H9 (cell line): ENCODE measurements at regions not wholly inside any gene's neighbourhood (a gene's known extent, or its start where the extent isn't known, plus 50 kb on each side); places are given as distances from the start of the nearest gene placed in this dataset.

Experiments
- DNase-seq: peaks from one replicate; pipeline ENCODE4 v3.0.0-alpha.2; 2017
- H2AFZ ChIP-seq: one replicate; pipeline ENCODE4 v1.6.1; 2013; ENCODE audit warnings: mild to moderate bottlenecking, low read length, control low read depth, moderate library complexity
- H2AK5ac ChIP-seq: 2 replicates; pipeline ENCODE4 v1.6.1; 2013; ENCODE audit warnings: low read length, control low read depth, mixed read lengths; ENCODE audit not compliant: insufficient read length
- H2BK120ac ChIP-seq: one replicate; pipeline ENCODE4 v1.6.1; 2013; ENCODE audit warnings: low read depth, mild to moderate bottlenecking, low read length, control low read depth, inconsistent platforms; ENCODE audit not compliant: poor library complexity, severe bottlenecking
- H2BK12ac ChIP-seq: 2 replicates; pipeline ENCODE4 v1.6.1; 2013; ENCODE audit warnings: low read length, control low read depth, mixed read lengths, low read depth; ENCODE audit not compliant: insufficient read length
- H2BK15ac ChIP-seq: 2 replicates; pipeline ENCODE4 v1.6.1; 2013; ENCODE audit warnings: low read depth, low read length, control low read depth
- H2BK20ac ChIP-seq: one replicate; pipeline ENCODE4 v1.6.1; 2013; ENCODE audit warnings: low read depth, mild to moderate bottlenecking, low read length, control low read depth, inconsistent platforms; ENCODE audit not compliant: poor library complexity, severe bottlenecking
- H2BK5ac ChIP-seq: 2 replicates; pipeline ENCODE4 v1.6.1; 2013; ENCODE audit warnings: low read length, control low read depth, mixed read lengths; ENCODE audit not compliant: insufficient read length
- H3K14ac ChIP-seq: 2 replicates; pipeline ENCODE4 v1.6.1; 2013; ENCODE audit warnings: low read length, control low read depth; ENCODE audit not compliant: insufficient read depth
- H3K18ac ChIP-seq: 2 replicates; pipeline ENCODE4 v1.6.1; 2013; ENCODE audit warnings: low read depth, mild to moderate bottlenecking, mixed read lengths, low read length, control low read depth; ENCODE audit not compliant: insufficient read length
- H3K23ac ChIP-seq: 2 replicates; pipeline ENCODE4 v1.6.1; 2013; ENCODE audit warnings: low read length, control low read depth, mixed read lengths, low read depth; ENCODE audit not compliant: insufficient read length
- H3K23me2 ChIP-seq: 2 replicates; pipeline ENCODE4 v1.6.1; 2013; ENCODE audit warnings: low read depth, mild to moderate bottlenecking, mixed read lengths, low read length, control low read depth; ENCODE audit not compliant: insufficient read length, poor library complexity, severe bottlenecking
- H3K27ac ChIP-seq: 2 replicates; pipeline ENCODE4 v1.5.1; 2013; ENCODE audit warnings: low read length, control low read depth, mixed read lengths, low read depth; ENCODE audit not compliant: insufficient read length
- H3K27me3 ChIP-seq: 2 replicates; pipeline ENCODE4 v1.6.1; 2013; ENCODE audit warnings: low read length, control low read depth, inconsistent platforms; ENCODE audit not compliant: insufficient read depth
- H3K4ac ChIP-seq: 2 replicates; pipeline ENCODE4 v1.6.1; 2013; ENCODE audit warnings: low read depth, mild to moderate bottlenecking, control low read depth, inconsistent platforms, low read length, moderate library complexity
- H3K4me1 ChIP-seq: 2 replicates; pipeline ENCODE4 v1.6.1; 2013; ENCODE audit warnings: low read length, control low read depth, inconsistent platforms; ENCODE audit not compliant: insufficient read depth
- H3K4me2 ChIP-seq: 2 replicates; pipeline ENCODE4 v1.6.1; 2013; ENCODE audit warnings: low read length, control low read depth, mixed read lengths; ENCODE audit not compliant: insufficient read length, insufficient read depth
- H3K56ac ChIP-seq: 2 replicates; pipeline ENCODE4 v1.6.1; 2013; ENCODE audit warnings: low read depth, mild to moderate bottlenecking, mixed read lengths, low read length, control low read depth; ENCODE audit not compliant: insufficient read length
- H3K79me1 ChIP-seq: 2 replicates; pipeline ENCODE4 v1.6.1; 2013; ENCODE audit warnings: low read depth, mild to moderate bottlenecking, moderate library complexity, low read length, control low read depth, inconsistent platforms; ENCODE audit not compliant: insufficient read depth, poor library complexity, severe bottlenecking
- H3K79me2 ChIP-seq: 2 replicates; pipeline ENCODE4 v1.6.1; 2013; ENCODE audit warnings: low read length, control low read depth, inconsistent platforms; ENCODE audit not compliant: insufficient read depth
- H3K9ac ChIP-seq: 2 replicates; pipeline ENCODE4 v1.6.1; 2013; ENCODE audit warnings: low read length, control low read depth, mixed read lengths; ENCODE audit not compliant: insufficient read length; ENCODE audit errors: extremely low read depth
- H3K9me3 ChIP-seq: one replicate; pipeline ENCODE4 v1.6.1; 2013; ENCODE audit warnings: low read depth, low read length, inconsistent platforms; ENCODE audit not compliant: control insufficient read depth
- H3T11ph ChIP-seq: one replicate; pipeline ENCODE4 v1.6.1; 2013; ENCODE audit warnings: mild to moderate bottlenecking, low read length, control low read depth, inconsistent platforms
- H4K20me1 ChIP-seq: one replicate; pipeline ENCODE4 v1.6.1; 2013; ENCODE audit not compliant: control insufficient read depth, insufficient read length, insufficient read depth
- H4K5ac ChIP-seq: 2 replicates; pipeline ENCODE4 v1.6.1; 2013; ENCODE audit warnings: low read depth, mild to moderate bottlenecking, mixed read lengths, low read length, control low read depth; ENCODE audit not compliant: insufficient read length
- H4K8ac ChIP-seq: replicated peaks from 2 replicates; pipeline ENCODE4 v1.6.1; 2013; ENCODE audit warnings: low read length, control low read depth, mixed read lengths, low read depth; ENCODE audit not compliant: insufficient read length
- H4K91ac ChIP-seq: 2 replicates; pipeline ENCODE4 v1.6.1; 2013; ENCODE audit warnings: low read depth, mild to moderate bottlenecking, moderate library complexity, mixed read lengths, low read length, control low read depth; ENCODE audit not compliant: insufficient read length
- H3K27ac Mint-ChIP-seq, 3 experiments: 2 replicates in 2 of 3; 3 replicates in 1 of 3; pipeline ENCODE4 v1.8.0; 2020 to 2021; ENCODE audit warnings: mixed read lengths in 3 of 3, mild to moderate bottlenecking in 1 of 3, moderate library complexity in 1 of 3
- H3K27me3 Mint-ChIP-seq: 2 replicates; pipeline ENCODE4 v1.8.0; 2021; ENCODE audit warnings: low read depth, mild to moderate bottlenecking, moderate library complexity, mixed read lengths
- H3K36me3 Mint-ChIP-seq, 3 experiments: 2 replicates in 2 of 3; 3 replicates in 1 of 3; pipeline ENCODE4 v1.8.0; 2020 to 2021; ENCODE audit warnings: low read depth in 3 of 3, mixed read lengths in 3 of 3; ENCODE audit not compliant: insufficient read depth in 1 of 3
- H3K4me1 Mint-ChIP-seq, 2 experiments: 2 replicates each; pipeline ENCODE4 v1.8.0; 2020; ENCODE audit warnings: mixed read lengths in 2 of 2
- H3K4me3 Mint-ChIP-seq, 2 experiments: 2 replicates in 1 of 2; 3 replicates in 1 of 2; pipeline ENCODE4 v1.8.0; 2020 to 2021; ENCODE audit warnings: mild to moderate bottlenecking in 2 of 2, mixed read lengths in 2 of 2, moderate library complexity in 1 of 2
- H3K9me3 Mint-ChIP-seq, 2 experiments: 2 replicates in 1 of 2; 3 replicates in 1 of 2; pipeline ENCODE4 v1.8.0; 2020; ENCODE audit warnings: mild to moderate bottlenecking in 2 of 2, mixed read lengths in 2 of 2, moderate library complexity in 1 of 2
- CTCF ChIP-seq: fragments of 200-600 bp; sonication (generic); conservative IDR thresholded peaks from 3 replicates; pipeline ENCODE4 v1.8.0; 2021; ENCODE audit warnings: antibody characterized with exemption, mild to moderate bottlenecking
- WGBS: extraction: QIAGEN DNeasy Blood & Tissue Kit; methylation state at CpG from one replicate; pipeline ENCODE4 v1.1.7; 2013; ENCODE audit warnings: missing lambda C conversion rate, low lambda C conversion rate, mixed read lengths; ENCODE audit not compliant: insufficient read length; ENCODE audit errors: extremely low coverage; 5-methylcytosine and 5-hydroxymethylcytosine counted together

- H2BK5ac ChIP-seq, result no peak overlapping the region
Observed at GRCh38 chr2:118473846-118474540, 373.5 kb downstream of the EN1 start.

More at GRCh38 chr2:118473846-118474540, 373.5 kb downstream of the EN1 start:
- Histone ChIP-seq H2BK120ac (no peak overlapping the region), H3K27ac (no peak overlapping the region), H3K9ac (no peak overlapping the region), H3K79me2 (no peaks in the 10 kb centered on the region), H4K91ac (no peak overlapping the region), H4K5ac (no peak overlapping the region), H3K9me3 (no peaks in the 10 kb centered on the region), H2BK15ac (no peak overlapping the region), H2AFZ (no peak overlapping the region), H4K8ac (no peak overlapping the region), H3K79me1 (no peaks in the 10 kb centered on the region), H3K27me3 (no peaks in the 10 kb centered on the region), H3K4me2 (no peak overlapping the region), H2BK20ac (no peak overlapping the region), H3K14ac (no peak overlapping the region), H3K18ac (no peak overlapping the region), H3K56ac (no peak overlapping the region), H3K23ac (no peak overlapping the region), H3K23me2 (no peaks in the 10 kb centered on the region), H2BK12ac (no peak overlapping the region), H3K4me1 (peaks cover 3% of the 10 kb centered on the region; the same call in 1 of the 2 replicates), H3K4ac (no peak overlapping the region), H4K20me1 (no peaks in the 10 kb centered on the region), H3T11ph (no peak overlapping the region), H2AK5ac (no peak overlapping the region)
- Mint-ChIP-seq H3K36me3 (no peaks in the 10 kb centered on the region), H3K4me1 (peaks cover 35 to 39% of the 10 kb centered on the region in 2 experiments), H3K9me3 (no peaks in the 10 kb centered on the region; a peak in 1 of 5 replicates), H3K27me3 (peaks cover 2% of the 10 kb centered on the region), H3K27ac (no peak overlapping the region; a peak in 2 of 7 replicates), H3K4me3 (no peak overlapping the region; a peak in 1 of 5 replicates)
- no CpG with 5 or more reads among the region's 8 CpGs for WGBS
- no peak for DNase-seq
- no peak for TF ChIP-seq CTCF
